ENCODE measurements at regions not wholly inside any gene's neighbourhood (a gene's known extent, or its start where the extent isn't known, plus 50 kb on each side); places are given as distances from the start of the nearest gene placed in this dataset.

GRCh38 chr2:119063177-119063576, 95.4 kb downstream of the C1QL2 start:
- ATAC-seq, result no peak

GRCh38 chr2:119062652-119063051, 95.9 kb downstream of the C1QL2 start:
- no peaks in the 10 kb centered on the region for H3K27me3 ChIP-seq
- no peak for ATAC-seq
- H3K4me3 ChIP-seq, result no peak overlapping the region
- 23 to 46% (median 25%) methylated on average over 3 of the region's 3 CpGs for WGBS, 4 donors
- DNase-seq, result no peak
- H3K27ac ChIP-seq, result no peak overlapping the region
- peaks cover 0 to 7% (median 0%) of the 10 kb centered on the region in 12 donors for H3K9me3 ChIP-seq
- H3K36me3 ChIP-seq, result no peaks in the 10 kb centered on the region
- intact Hi-C loops (cut with DNase I), result no loop called here
- TF ChIP-seq POLR2A (IDR thresholded peaks at IDR 0.05) (no peak), CTCF (IDR thresholded peaks at IDR 0.05) (no peak)
- H3K4me1 ChIP-seq, result peaks cover 0 to 6% (median 0%) of the 10 kb centered on the region in 12 donors

More at GRCh38 chr2:119063177-119063576, 95.4 kb downstream of the C1QL2 start:
- WGBS, 4 donors, result 47 to 58% (median 53%) methylated on average over 3 of the region's 3 CpGs
- no peak for DNase-seq
- H3K9me3 ChIP-seq, result peaks cover 0 to 7% (median 0%) of the 10 kb centered on the region in 12 donors
- no peak overlapping the region for H3K4me3 ChIP-seq
- no peaks in the 10 kb centered on the region for H3K27me3 ChIP-seq
- no peak for TF ChIP-seq POLR2A (IDR thresholded peaks at IDR 0.05)
- TF ChIP-seq CTCF (IDR thresholded peaks at IDR 0.05), result no peak
- no peaks in the 10 kb centered on the region for H3K36me3 ChIP-seq
- intact Hi-C loops (cut with DNase I), result no loop called here
- no peak overlapping the region for H3K27ac ChIP-seq
- H3K4me1 ChIP-seq, result peaks cover 0 to 6% (median 0%) of the 10 kb centered on the region in 12 donors

- intact Hi-C loops (cut with DNase I), result no loop called here
- Histone ChIP-seq H3K4me3 (no peak overlapping the region), H3K36me3 (no peaks in the 10 kb centered on the region), H3K27ac (no peak overlapping the region), H3K27me3 (no peaks in the 10 kb centered on the region), H3K9me3 (peaks cover 0 to 7% (median 0%) of the 10 kb centered on the region in 12 donors), H3K4me1 (peaks cover 0 to 6% (median 0%) of the 10 kb centered on the region in 12 donors)
- DNase-seq (no peak), ATAC-seq (no peak)
- no peak for TF ChIP-seq CTCF (IDR thresholded peaks at IDR 0.05)
- WGBS, 4 donors, result 13 to 44% (median 37%) methylated on average over 2 of the region's 2 CpGs
Observed at GRCh38 chr2:119062179-119062578, 96.4 kb downstream of the C1QL2 start.

GRCh38 chr2:119059940-119060339, 98.6 kb downstream of the C1QL2 start:
- ATAC-seq, result no peak
- WGBS, 4 donors, result 70 to 79% (median 72%) methylated on average over 5 of the region's 5 CpGs
- Histone ChIP-seq H3K9me3 (peaks cover 0 to 15% (median 0%) of the 10 kb centered on the region in 12 donors), H3K4me1 (peaks cover 0 to 6% (median 0%) of the 10 kb centered on the region in 12 donors), H3K36me3 (no peaks in the 10 kb centered on the region), H3K27me3 (peaks cover 0 to 9% (median 0%) of the 10 kb centered on the region in 9 donors), H3K4me3 (no peak overlapping the region), H3K27ac (no peak overlapping the region)
- no peak for DNase-seq
- intact Hi-C loops (cut with DNase I), result no loop called here
- TF ChIP-seq POLR2A (IDR thresholded peaks at IDR 0.05), result no peak
- no peak for TF ChIP-seq CTCF (IDR thresholded peaks at IDR 0.05)
